Keratinocyte (primary cell): ENCODE measurements at regions not wholly inside any gene's neighbourhood (a gene's known extent, or its start where the extent isn't known, plus 50 kb on each side); places are given as distances from the start of the nearest gene placed in this dataset.

Experiments used
- DNase-seq: peaks from one replicate; pipeline ENCODE4 v3.0.0-alpha.2; 2011; ENCODE audit warnings: low read depth, missing footprints, low spot score
- FAIRE-seq: peaks from 2 replicates; lab custom pipeline; 2011; peaks lifted over from hg19 to GRCh38; lab: Jason Lieb, UNC
- H2AFZ ChIP-seq: 2 replicates; pipeline ENCODE4 v1.6.0; 2012; ENCODE audit warnings: low read length, control low read depth, inconsistent platforms; ENCODE audit not compliant: control insufficient read depth
- H3K27ac ChIP-seq: 2 replicates; pipeline ENCODE4 v1.5.1; 2011; ENCODE audit warnings: low read length; ENCODE audit not compliant: control insufficient read depth, insufficient read depth
- H3K27me3 ChIP-seq: 3 replicates; pipeline ENCODE4 v1.6.0; 2011; ENCODE audit warnings: low read length; ENCODE audit not compliant: control insufficient read depth, insufficient read depth; ENCODE audit errors: extremely low read depth
- H3K36me3 ChIP-seq, 2 experiments: 2 replicates in 1 of 2; 3 replicates in 1 of 2; pipeline ENCODE4 v1.5.1; 2011; ENCODE audit warnings: low read length in 2 of 2, mild to moderate bottlenecking in 1 of 2; ENCODE audit not compliant: control insufficient read depth in 2 of 2, insufficient read depth in 2 of 2; ENCODE audit errors: extremely low read depth in 1 of 2
- H3K4me1 ChIP-seq: 3 replicates; pipeline ENCODE4 v1.5.1; 2011; ENCODE audit warnings: low read length; ENCODE audit not compliant: control insufficient read depth, insufficient read depth; ENCODE audit errors: extremely low read depth
- H3K4me2 ChIP-seq: 3 replicates; pipeline ENCODE4 v1.6.0; 2011; ENCODE audit warnings: low read depth, low read length; ENCODE audit not compliant: control insufficient read depth, insufficient read depth; ENCODE audit errors: extremely low read depth
- H3K4me3 ChIP-seq, 3 experiments: fragments of 200-600 bp in 1 of 3; sonication (generic) in 1 of 3; 2 replicates in 2 of 3; 3 replicates in 1 of 3; pipeline ENCODE4 v1.5.1; 2011 to 2016; ENCODE audit warnings: low read length in 3 of 3, mild to moderate bottlenecking in 3 of 3, control low read depth in 2 of 3, inconsistent platforms in 1 of 3, low read depth in 1 of 3, mixed read lengths in 1 of 3, mixed run types in 1 of 3, moderate library complexity in 1 of 3; ENCODE audit not compliant: control insufficient read depth in 2 of 3, insufficient read depth in 2 of 3; ENCODE audit errors: extremely low read depth in 1 of 3
- H3K79me2 ChIP-seq: 2 replicates; pipeline ENCODE4 v1.6.0; 2012; ENCODE audit warnings: low read length; ENCODE audit not compliant: control insufficient read depth, insufficient read depth
- H3K9ac ChIP-seq: 3 replicates; pipeline ENCODE4 v1.6.0; 2011; ENCODE audit warnings: low read length; ENCODE audit not compliant: control insufficient read depth, insufficient read depth; ENCODE audit errors: extremely low read depth
- H3K9me1 ChIP-seq: 3 replicates; pipeline ENCODE4 v1.6.0; 2011; ENCODE audit warnings: low read length; ENCODE audit not compliant: control insufficient read depth, insufficient read depth; ENCODE audit errors: extremely low read depth
- H3K9me3 ChIP-seq: 2 replicates; pipeline ENCODE4 v1.5.1; 2012; ENCODE audit warnings: low read depth, low read length; ENCODE audit not compliant: control insufficient read depth
- H4K20me1 ChIP-seq: 3 replicates; pipeline ENCODE4 v1.6.0; 2011; ENCODE audit warnings: low read length; ENCODE audit not compliant: control insufficient read depth, insufficient read depth; ENCODE audit errors: extremely low read depth
- CTCF ChIP-seq, 3 experiments: IDR thresholded peaks in 1 of 3; conservative IDR thresholded peaks in 1 of 3; optimal IDR thresholded peaks in 1 of 3; 2 replicates in 2 of 3; 3 replicates in 1 of 3; pipeline versions ENCODE3 to v1.5.1; 2011; ENCODE audit warnings: low read length in 3 of 3, mild to moderate bottlenecking in 3 of 3, moderate library complexity in 2 of 3, control low read depth in 1 of 3, inconsistent platforms in 1 of 3; ENCODE audit not compliant: insufficient read depth in 2 of 3; ENCODE audit errors: extremely low read depth in 1 of 3
- EZH2 ChIP-seq: IDR thresholded peaks from one replicate; pipeline ENCODE4 v1.6.1; 2012; ENCODE audit warnings: inconsistent platforms, mild to moderate bottlenecking, low read length, moderate library complexity
- dilution Hi-C: fragments of 300-500 bp; cut with MboI; formaldehyde crosslinking; loops from one replicate; pipeline ENCODE4 v1.7.0; 2020; ENCODE audit warnings: low sequenced_read_pairs; ENCODE audit not compliant: extremely low pct_ligation_motif_present

DNA sequence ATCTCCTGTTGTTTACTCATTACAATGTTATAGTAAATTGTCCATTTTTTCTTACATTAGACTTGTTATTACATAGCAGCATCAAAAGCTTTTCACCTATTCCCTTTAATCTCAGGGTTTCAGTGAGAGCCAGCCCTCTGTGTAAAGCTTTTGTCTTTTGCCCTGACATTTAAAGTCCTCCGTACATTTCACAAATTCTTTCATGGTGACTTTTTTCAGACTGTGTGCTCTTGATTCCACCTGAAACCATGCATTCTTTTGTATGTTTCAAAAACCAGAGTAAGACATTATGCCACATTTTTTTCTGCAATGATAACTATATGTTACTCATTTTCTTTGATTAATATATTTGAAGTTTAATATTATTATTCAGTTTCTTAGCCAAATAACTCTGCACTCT, 781.4 kb upstream of the ROBO1 start:
- H3K27ac ChIP-seq: no peak overlapping the region
- dilution Hi-C loops: no loop called here

GRCh38 chr3:80543154-80543553, 775.4 kb upstream of the ROBO1 start:
- H3K4me2 ChIP-seq: no peak overlapping the region
- H3K36me3 ChIP-seq: no peaks in the 10 kb centered on the region
- no peaks in the 10 kb centered on the region for H3K9me1 ChIP-seq
- H3K4me1 ChIP-seq: no peaks in the 10 kb centered on the region
- FAIRE-seq (no peak), DNase-seq (no peak)
- no peak overlapping the region for H3K9ac ChIP-seq
- H3K27ac ChIP-seq: no peak overlapping the region
- no peaks in the 10 kb centered on the region for H3K27me3 ChIP-seq
- H3K9me3 ChIP-seq: no peaks in the 10 kb centered on the region
- no peaks in the 10 kb centered on the region for H4K20me1 ChIP-seq
- H3K4me3 ChIP-seq: no peak overlapping the region
- no peak overlapping the region for H2AFZ ChIP-seq
- dilution Hi-C loops: no loop called here
- no peak for TF ChIP-seq CTCF (optimal IDR thresholded peaks at IDR 0.05 in 1 of 3, IDR thresholded peaks at IDR 0.05 in 1 of 3, conservative IDR thresholded peaks at IDR 0.05 in 1 of 3; ENCODE audit: extremely low read depth in 1 of 3, insufficient read depth in 2 of 3, low read length in 3 of 3)
- no peak for TF ChIP-seq EZH2
- H3K79me2 ChIP-seq: no peaks in the 10 kb centered on the region

More for the DNA sequence above, 781.4 kb upstream of the ROBO1 start:
- H3K9me1 ChIP-seq: no peaks in the 10 kb centered on the region
- H3K9ac ChIP-seq: no peak overlapping the region
- peak overlapping the region; percentile 11 for H2AFZ ChIP-seq
- H3K4me1 ChIP-seq: peaks cover 8% of the 10 kb centered on the region
- no peak overlapping the region for H3K4me2 ChIP-seq
- H3K36me3 ChIP-seq: no peaks in the 10 kb centered on the region
- no peak overlapping the region for H3K4me3 ChIP-seq
- H4K20me1 ChIP-seq: no peaks in the 10 kb centered on the region
- DNase-seq (no peak), FAIRE-seq (no peak)
- no peaks in the 10 kb centered on the region for H3K27me3 ChIP-seq
- no peaks in the 10 kb centered on the region for H3K9me3 ChIP-seq
- H3K79me2 ChIP-seq: no peaks in the 10 kb centered on the region
- TF ChIP-seq CTCF (optimal IDR thresholded peaks at IDR 0.05 in 1 of 3, IDR thresholded peaks at IDR 0.05 in 1 of 3, conservative IDR thresholded peaks at IDR 0.05 in 1 of 3; ENCODE audit: extremely low read depth in 1 of 3, insufficient read depth in 2 of 3, low read length in 3 of 3) (no peak), EZH2 (no peak)
